GM12865 (cell line): ENCODE measurements at regions not wholly inside any gene's neighbourhood (a gene's known extent, or its start where the extent isn't known, plus 50 kb on each side); places are given as distances from the start of the nearest gene placed in this dataset.

ENCODE experiments used
- DNase-seq: peaks from one replicate; pipeline ENCODE4 v3.0.0; 2010; ENCODE audit warnings: low read depth
- H3K4me3 ChIP-seq: 2 replicates; pipeline ENCODE4 v1.5.1; 2011; ENCODE audit warnings: mild to moderate bottlenecking, low read depth, low read length, control low read depth
- CTCF ChIP-seq: IDR thresholded peaks from 2 replicates; pipeline ENCODE4 v1.5.1; 2011; ENCODE audit warnings: low read length, control low read depth, low read depth, inconsistent platforms; ENCODE audit not compliant: insufficient read depth; ENCODE audit errors: missing control alignments

GRCh38 chr13:105118426-105118985 is 1417.0 kb downstream of the EFNB2 start:
- no peak for TF ChIP-seq CTCF
- no peak overlapping the region for H3K4me3 ChIP-seq
- no peak for DNase-seq

- no peak for TF ChIP-seq CTCF
- no peak for DNase-seq
- H3K4me3 ChIP-seq = no peak overlapping the region
Observed at GRCh38 chr13:105116966-105117365, 1418.5 kb downstream of the EFNB2 start.

- no peak overlapping the region for H3K4me3 ChIP-seq
- DNase-seq = no peak
- TF ChIP-seq CTCF = no peak
Observed at GRCh38 chr13:105112561-105112960, 1422.9 kb downstream of the EFNB2 start.

- no peak for DNase-seq
- TF ChIP-seq CTCF = no peak
- H3K4me3 ChIP-seq = no peak overlapping the region
Observed at GRCh38 chr13:105107781-105108180, 1427.7 kb downstream of the EFNB2 start.

- no peak for DNase-seq
- TF ChIP-seq CTCF = no peak
- no peak overlapping the region for H3K4me3 ChIP-seq
Observed at GRCh38 chr13:105105471-105105870, 1430.0 kb downstream of the EFNB2 start.

GRCh38 chr13:105097521-105097920 is 1437.9 kb downstream of the EFNB2 start:
- no peak for DNase-seq
- no peak for TF ChIP-seq CTCF
- no peak overlapping the region for H3K4me3 ChIP-seq
